OCI-LY3 (cell line): ENCODE measurements at regions not wholly inside any gene's neighbourhood (a gene's known extent, or its start where the extent isn't known, plus 50 kb on each side); places are given as distances from the start of the nearest gene placed in this dataset.

Experiments
- CTCF ChIP-seq: fragments of 200-600, 300-600 bp; sonication (generic); IDR thresholded peaks from 2 replicates; pipeline ENCODE4 v1.5.1; 2014; ENCODE audit warnings: antibody characterized with exemption, low read length, low read depth
- EZH2phosphoT487 ChIP-seq: fragments of 200-600 bp; shearing (Covaris generic); IDR thresholded peaks from 2 replicates; pipeline ENCODE4 v1.6.1; 2018; ENCODE audit warnings: antibody characterized with exemption, mixed run types, low read depth

DNA sequence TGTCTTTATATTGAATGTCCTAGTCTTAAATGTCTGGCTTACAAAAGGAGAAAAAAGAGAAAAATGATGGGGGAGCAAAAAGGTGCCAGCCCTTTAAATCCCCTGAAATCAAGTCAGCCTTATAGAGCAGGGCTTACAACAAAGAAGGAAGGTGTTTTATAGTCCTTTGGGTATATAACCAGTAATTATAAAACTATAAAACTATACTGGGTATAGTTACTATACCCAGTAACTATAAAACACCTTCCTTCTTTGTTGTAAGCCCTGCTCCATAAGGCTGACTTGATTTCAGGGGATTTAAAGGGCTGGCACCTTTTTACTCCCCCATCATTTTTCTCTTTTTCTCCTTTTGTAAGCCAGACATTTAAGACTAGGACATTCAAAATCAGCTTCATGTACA is 598.0 kb upstream of the SEMA6D start:
- TF ChIP-seq CTCF: no peak
- TF ChIP-seq EZH2phosphoT487: no peak
